GM19372 (cell line): ENCODE measurements at regions not wholly inside any gene's neighbourhood (a gene's known extent, or its start where the extent isn't known, plus 50 kb on each side); places are given as distances from the start of the nearest gene placed in this dataset.
"Not testable (repeated sequence)": the region's sequence is repeated elsewhere in the genome, so short reads cannot be mapped to it uniquely, and the experiment has no call there.

Source experiments
- ATAC-seq: cut with Tn5 transposase; IDR thresholded peaks from one replicate; pipeline ENCODE4 v1.9.1; 2021; ENCODE audit warnings: mild to moderate bottlenecking, low read depth, moderate library complexity; ENCODE audit not compliant: unreplicated experiment

- not testable (repeated sequence) for ATAC-seq
Measured at GRCh38 chr5:51250957-51251356, 132.3 kb upstream of the ISL1 start.

GRCh38 chr5:51271261-51271660, 112.0 kb upstream of the ISL1 start:
- ATAC-seq, result no peak

- no peak for ATAC-seq
Measured at GRCh38 chr5:51273021-51273420, 110.2 kb upstream of the ISL1 start.

GRCh38 chr5:51273871-51274270, 109.4 kb upstream of the ISL1 start:
- no peak for ATAC-seq

- no peak for ATAC-seq
Measured at GRCh38 chr5:51275428-51275827, 107.8 kb upstream of the ISL1 start.

GRCh38 chr5:51276250-51276649, 107.0 kb upstream of the ISL1 start:
- no peak for ATAC-seq

GRCh38 chr5:51278539-51278938, 104.7 kb upstream of the ISL1 start:
- ATAC-seq, result no peak

- ATAC-seq, result no peak
Measured at GRCh38 chr5:51279983-51280706, 103.1 kb upstream of the ISL1 start.

- ATAC-seq, result no peak
Measured at GRCh38 chr5:51286046-51286445, 97.2 kb upstream of the ISL1 start.

- ATAC-seq, result no peak
Measured at GRCh38 chr5:51302343-51302742, 80.9 kb upstream of the ISL1 start.

- no peak for ATAC-seq
Measured at GRCh38 chr5:51326844-51327243, 56.4 kb upstream of the ISL1 start.
